ENCODE measurements at regions not wholly inside any gene's neighbourhood (a gene's known extent, or its start where the extent isn't known, plus 50 kb on each side); places are given as distances from the start of the nearest gene placed in this dataset.

DNA sequence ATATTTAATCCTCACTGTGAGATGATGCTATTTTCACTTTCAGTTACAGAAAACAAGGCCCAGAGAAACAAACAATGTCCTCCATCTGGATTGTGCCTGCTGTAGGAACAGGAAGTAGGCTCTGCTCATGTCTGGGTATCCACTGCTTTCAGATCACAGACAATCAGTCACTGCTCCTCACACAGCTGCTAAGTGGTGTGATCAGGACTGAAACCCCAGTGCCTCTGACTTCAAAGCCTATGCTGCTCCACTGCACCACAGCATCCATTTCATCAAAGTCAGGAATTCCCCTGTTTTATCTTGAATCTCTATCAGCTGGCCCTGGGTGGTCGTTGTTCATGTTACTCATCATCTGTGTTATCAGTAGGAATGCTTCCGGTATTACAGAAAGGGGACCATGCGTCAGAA, 303.8 kb upstream of the TRIB2 start:
- peak; percentile 7 for DNase-seq (ENCODE audit: extremely low spot score, insufficient read length, low read depth)
- FAIRE-seq, result no peak

DNA sequence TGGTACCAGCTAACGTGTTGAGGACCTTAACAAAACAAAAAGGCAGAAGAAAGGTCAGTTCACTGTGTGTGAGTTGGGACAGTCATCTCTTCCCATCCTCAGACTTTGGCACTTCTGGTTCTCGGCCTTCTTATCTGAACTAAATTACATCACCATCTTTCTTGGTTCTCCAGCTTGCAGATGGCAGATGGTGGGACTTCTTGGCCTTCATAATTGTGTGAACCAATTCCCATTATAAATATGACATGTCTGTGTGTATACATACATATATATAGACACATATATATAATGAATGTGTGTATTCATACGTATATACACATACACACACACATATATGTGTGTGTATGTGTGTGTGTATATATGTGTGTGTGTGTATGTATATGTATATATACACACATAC, 301.2 kb upstream of the TRIB2 start:
- FAIRE-seq (no peak), DNase-seq (ENCODE audit: extremely low spot score, insufficient read length, low read depth) (no peak)

DNA sequence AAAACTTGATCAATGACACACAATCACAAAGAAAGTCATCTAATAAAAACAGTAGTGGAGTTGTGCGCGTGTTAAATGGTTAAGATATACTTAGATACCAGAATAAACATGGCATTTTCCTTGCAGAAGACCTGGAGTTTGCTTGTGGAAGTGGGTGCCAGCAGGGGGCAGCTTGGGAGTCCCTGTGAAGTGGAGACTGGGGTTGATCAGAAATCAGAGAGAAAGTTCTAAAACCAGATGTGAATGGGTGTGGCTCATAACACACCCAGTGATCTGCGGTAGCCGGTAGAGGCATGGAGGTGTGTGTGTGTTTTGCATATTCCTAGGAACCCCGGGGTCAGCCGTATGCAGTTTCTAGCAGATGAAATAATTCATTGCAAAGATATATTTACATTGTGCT, 300.1 kb upstream of the TRIB2 start:
- FAIRE-seq (no peak), DNase-seq (ENCODE audit: extremely low spot score, insufficient read length, low read depth) (no peak)

DNA sequence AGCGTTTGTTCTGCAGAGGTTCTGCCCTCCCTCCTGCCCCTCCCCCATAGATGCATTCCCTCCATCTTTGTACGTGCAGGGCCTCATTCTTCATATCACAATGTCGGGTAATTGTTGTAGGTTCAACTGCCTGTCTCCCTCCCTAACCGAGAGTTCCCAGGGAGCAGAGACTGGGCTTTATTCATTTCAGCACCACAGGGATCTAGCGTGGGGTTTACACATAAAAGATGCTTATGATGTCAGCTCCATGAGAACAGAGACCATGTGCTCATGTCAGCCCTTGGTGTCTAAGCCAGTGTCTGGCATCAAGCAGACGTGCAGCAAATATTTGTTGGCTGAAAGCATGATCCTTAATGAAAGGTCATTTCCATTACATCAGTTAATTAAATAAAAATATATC, 298.9 kb upstream of the TRIB2 start:
- FAIRE-seq (no peak), DNase-seq (ENCODE audit: extremely low spot score, insufficient read length, low read depth) (no peak)

DNA sequence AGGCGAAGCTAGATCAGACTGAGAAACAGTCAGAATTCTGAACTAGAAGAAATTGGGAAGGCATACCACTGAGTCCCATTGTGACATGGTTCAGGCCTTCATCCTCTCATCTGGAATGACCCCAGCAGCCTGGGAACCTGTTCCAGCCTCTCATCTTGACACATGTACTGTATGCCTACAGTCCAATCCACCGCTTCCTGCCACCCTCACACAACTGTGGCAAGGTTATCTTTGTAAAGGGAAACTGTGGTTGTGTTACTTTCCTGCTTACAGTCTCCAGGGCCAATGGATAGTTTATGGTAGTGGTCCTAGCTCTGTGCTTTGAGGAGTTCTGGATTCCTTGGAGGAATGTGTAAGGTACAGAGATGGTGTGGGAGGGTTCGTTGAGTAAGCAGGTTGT, 296.9 kb upstream of the TRIB2 start:
- DNase-seq (ENCODE audit: extremely low spot score, insufficient read length, low read depth) (no peak), FAIRE-seq (no peak)

DNA sequence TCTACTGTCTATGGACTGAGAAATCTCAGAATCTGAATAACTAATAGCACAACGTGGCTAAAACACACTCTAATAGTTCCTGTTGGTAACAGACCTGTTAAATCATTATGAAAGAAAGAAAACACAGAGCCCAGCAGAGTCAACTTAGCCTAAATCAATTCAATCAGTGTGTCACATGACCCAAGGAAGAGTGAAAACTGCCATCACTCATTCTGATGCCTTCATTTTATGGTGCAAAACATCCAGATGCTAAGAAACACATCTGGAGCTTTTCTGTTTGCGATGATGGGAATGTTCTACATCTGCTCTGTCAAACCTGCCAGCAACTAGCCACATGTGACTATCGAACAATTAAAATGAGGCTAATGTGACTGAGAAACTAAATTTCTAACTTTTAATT, 295.7 kb upstream of the TRIB2 start:
- FAIRE-seq (no peak), DNase-seq (ENCODE audit: extremely low spot score, insufficient read length, low read depth) (no peak)

DNA sequence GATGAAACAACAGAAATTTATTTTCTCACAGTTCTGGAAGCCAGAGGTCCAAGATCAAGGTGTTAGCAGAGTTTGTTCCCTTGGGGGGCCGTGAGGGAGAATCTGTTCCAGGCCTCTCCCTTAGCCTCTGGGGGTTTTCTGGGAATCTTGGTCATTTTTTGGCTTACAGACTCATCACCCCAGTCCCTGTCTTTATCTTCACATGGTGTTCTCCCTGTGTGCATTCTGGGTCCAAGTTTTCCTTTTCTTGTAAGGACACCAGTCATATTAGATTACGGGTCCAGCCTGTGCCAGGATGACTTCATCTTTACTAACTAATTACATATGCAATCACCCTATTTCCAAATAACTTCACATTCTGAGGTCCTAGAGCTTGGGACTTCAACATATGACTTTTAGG, 292.5 kb upstream of the TRIB2 start:
- no peak for DNase-seq (ENCODE audit: extremely low spot score, insufficient read length, low read depth)
- no peak for FAIRE-seq

DNA sequence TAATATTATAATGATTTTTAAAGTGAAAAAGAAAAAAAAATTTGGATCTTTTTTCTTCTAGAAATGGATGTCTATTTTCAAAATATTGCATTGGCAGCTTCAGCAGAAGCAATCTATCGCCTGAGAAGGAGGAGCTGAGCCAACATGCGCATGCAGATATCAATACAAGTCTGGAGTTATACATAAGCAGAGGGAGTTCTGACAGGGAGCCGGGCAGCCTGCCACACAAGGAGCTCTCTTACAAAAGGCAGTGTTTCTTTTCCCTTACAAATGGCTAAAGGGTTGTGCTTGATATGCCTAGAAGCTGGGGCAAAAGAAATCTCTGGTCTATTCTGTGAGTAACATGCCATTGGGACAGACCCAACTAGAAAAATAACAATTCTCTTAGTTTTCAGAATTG, 291.9 kb upstream of the TRIB2 start:
- DNase-seq (ENCODE audit: extremely low spot score, insufficient read length, low read depth) (no peak), FAIRE-seq (no peak)

DNA sequence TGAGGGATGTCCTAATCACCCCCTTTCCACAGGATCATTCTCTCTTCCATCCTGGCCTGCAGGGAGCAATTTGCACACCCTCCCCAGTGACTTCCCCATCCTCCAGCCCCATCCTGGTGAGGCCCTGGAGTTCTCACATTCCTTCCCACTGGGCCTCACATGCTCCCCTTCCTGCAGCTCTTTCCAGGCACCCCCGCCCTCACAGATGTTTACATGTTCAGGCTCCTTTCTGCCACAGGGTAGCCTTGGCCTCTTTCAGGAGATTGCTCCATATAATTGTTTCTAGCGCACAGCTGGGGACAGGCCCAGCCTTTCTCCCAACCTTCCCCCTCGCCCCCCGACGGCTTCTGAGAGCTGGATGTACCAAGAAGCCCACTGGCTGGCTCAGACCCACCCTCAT, 288.4 kb upstream of the TRIB2 start:
- no peak for DNase-seq (ENCODE audit: extremely low spot score, insufficient read length, low read depth)
- no peak for FAIRE-seq

DNA sequence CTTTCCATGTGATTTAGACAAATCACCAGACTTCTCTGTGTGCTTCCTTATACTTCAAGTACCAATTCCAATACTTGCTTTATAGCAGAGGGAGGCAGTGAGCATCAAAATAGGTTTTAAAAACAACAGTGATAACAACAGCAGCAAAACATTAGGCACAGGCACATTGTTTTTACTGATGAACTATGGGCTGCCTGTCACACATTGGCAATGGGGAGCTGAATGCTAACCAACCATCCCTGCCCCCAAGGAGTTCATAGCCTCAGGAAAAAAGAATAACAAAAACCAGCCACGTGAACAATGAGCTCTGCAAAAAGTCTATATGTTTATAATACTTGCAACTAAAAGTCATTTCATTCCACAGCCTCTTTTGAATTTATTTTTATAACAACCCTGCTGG, 287.9 kb upstream of the TRIB2 start:
- FAIRE-seq, result no peak
- DNase-seq (ENCODE audit: extremely low spot score, insufficient read length, low read depth), result no peak

DNA sequence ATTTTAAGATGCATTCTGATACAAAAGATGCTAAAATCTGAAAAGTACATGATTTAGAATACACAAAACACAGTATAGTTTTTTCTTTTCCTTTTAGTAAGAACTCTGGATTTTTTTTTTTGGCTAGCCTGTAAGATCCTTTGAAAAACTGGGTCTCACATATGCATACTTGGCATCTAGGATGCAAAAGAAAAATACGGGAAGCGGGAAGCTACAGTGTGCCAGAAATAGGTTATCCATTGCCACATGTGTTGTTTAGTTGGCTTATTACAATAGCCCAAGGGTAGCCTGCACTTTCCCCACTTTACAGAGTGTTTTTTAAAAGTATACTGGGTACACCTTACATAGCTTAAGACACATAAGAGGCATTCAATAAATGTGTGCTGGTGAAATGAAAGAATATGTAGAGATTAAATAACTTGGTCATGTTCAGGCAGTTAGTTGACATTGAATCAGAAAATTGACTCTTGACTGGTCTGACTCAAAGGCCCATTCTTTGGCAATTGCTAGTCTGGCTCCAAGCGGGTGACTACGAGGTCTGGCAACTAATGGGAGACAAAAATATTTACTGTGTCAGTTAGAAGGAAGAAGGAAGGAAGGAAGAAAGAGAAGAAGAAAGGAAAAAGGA, 286.8 kb upstream of the TRIB2 start:
- DNase-seq (ENCODE audit: extremely low spot score, insufficient read length, low read depth), result no peak
- FAIRE-seq, result no peak

DNA sequence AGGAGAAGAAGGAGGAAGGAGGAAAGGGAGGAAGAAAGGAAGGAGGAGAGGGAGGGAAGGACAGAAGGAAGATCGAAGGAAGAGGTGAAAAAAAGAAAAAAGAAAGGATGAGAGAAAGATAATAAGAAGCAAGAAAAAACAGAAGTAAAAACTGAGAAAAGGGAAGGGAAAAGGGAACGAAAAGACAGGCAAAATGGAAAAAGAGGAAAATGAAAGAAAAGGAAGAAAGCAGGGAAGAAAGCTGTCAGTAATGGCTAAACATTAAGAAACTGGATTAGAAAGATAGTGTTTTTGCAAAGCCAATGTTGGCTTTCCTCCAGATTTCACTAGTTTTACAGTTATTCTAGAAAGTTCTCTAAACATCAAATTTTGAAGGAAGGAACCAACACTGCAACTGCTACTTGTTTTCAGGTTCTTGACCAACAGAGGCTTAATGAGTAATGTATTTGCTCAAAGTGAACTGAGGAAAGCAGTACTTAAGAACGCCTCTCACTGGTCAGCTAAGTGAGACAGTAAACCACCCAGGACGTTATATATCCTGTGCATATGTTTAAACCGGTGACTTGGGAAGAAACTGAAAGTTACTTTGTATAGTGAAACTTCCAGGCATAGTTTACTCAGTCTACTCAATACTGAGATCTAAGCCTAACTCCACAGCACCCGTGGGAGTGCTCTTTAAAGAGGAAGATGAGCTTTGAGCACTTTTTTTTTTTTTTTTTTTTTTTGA, 286.2 kb upstream of the TRIB2 start:
- FAIRE-seq, result peak; percentile 89
- DNase-seq (ENCODE audit: extremely low spot score, insufficient read length, low read depth), result peak; percentile 51

DNA sequence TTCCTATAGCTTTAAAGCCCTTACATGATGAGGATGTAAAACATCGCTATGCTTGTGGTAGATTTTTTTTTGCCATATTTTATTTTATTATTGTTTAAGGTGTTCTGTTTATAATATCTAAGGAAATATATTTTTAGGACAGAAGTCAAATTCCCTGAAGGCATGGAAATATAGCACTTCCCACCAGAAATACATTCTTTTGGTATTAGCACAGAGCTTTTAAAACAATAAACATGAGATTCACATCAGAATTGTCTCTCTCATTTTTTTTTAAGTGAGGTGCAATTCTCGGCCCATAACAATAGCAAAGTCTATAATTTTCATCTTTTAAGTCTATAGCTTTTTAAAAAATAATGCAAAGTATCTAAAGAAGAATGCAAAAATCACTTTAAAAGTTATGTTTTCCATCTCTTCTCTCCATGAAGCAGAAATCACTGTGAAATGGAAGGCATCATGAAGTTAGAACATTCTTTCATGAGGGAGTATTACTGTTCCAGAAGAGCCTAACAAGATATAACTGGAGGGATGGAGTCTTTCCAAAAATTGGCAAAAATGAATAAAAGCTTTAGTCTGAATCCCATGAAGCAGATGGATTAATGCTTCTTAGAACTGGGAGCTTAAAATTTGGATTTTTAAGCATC, 283.6 kb upstream of the TRIB2 start:
- FAIRE-seq, result no peak

DNA sequence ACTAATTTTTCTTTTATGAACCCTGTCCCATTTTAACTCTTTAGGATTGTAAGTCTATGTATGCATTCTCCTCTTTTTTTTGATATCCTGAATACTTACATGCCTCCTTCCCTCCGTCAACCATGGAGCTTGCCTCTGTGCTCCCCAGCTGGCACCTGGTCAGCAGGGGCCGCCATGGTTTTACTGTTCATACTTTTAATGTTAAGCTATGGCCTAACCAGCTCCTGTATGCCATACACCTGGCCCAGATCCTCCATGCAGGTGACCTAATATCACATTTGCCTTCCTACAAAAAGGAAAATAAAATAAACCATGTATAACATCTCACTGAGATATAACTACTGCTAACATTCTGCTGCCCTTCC, 283.1 kb upstream of the TRIB2 start:
- no peak for DNase-seq (ENCODE audit: extremely low spot score, insufficient read length, low read depth)
- FAIRE-seq, result no peak

More for the DNA sequence above, 283.6 kb upstream of the TRIB2 start:
- DNase-seq (ENCODE audit: extremely low spot score, insufficient read length, low read depth), result no peak

DNA sequence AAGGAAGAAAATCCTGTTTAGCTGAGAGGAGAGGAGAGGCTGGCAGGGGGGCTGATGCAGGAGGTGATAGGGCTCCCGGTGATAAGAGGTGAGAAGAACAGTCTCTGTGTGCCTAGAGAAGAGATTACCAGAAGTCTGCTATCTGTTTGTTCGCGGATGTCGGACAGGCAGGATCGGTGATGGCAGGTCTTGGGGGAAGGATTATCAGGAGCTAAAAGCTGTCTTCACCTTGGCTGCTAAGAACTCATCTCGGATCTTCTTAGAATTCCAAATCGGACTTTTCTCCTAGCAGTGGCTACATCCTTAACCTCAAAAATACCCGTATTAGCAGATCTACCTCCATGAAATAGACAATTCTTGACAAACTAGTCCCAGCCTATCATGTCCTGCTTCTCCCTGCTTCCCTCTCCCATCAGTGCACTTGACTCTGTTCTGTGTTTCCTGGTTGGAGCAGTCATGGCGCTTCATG, 282.1 kb upstream of the TRIB2 start:
- no peak for DNase-seq (ENCODE audit: extremely low spot score, insufficient read length, low read depth)
- FAIRE-seq, result no peak

DNA sequence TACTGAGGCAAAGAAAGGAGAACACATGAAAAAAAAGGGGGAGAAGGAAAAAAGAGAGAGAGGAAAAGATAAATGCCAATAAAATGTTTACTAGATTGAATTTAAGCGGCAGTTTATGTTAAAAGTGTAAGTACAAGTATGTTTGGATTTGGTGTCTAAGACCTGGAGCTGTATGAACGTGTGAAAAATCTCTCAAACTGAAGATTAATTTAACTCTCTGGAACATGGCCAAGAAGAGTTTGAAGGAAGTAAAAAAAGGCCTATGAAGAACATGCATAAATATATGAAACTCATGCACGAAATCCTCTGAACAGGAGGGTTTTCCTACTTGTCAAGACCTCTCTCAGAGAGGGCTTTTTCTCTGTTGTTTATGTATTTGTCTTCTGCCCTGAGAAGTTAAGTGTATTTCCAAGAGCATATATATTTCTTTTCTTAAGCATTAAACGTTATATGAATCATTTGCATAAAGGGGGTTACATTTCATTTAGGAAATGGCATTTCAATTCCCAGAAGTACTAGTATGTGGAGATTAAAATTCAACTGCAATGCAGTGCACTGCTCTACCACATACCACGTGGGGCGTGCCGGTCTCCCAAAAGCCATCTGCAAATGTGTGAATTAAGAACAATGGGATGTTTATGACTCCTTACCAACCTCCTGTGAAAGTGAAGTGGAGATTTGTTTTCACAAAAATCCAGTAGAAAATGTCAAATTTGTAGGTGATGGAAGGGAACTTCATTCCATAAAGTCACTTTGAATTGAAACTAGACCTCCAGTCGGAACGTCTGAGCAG, 281.1 kb upstream of the TRIB2 start:
- FAIRE-seq (no peak), DNase-seq (ENCODE audit: extremely low spot score, insufficient read length, low read depth) (no peak)

DNA sequence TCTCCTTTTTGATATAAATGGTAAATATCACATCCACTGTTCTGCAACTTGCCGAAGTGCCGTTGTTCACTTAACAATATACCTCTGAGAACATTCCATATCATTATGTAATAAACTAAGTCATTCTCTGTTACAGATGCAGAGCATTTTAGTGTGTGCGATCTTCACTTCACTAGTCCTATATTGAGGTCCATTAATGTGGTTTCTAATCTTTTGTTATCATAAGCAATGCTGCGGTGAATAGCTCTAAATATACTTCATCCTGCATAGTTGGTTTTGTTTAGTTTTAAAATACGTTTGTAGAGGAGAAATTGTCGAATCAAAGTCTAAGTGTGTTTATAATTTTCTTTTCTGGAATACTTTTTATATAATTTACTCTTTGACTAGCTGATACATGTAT, 280.3 kb upstream of the TRIB2 start:
- DNase-seq (ENCODE audit: extremely low spot score, insufficient read length, low read depth) (no peak), FAIRE-seq (no peak)

DNA sequence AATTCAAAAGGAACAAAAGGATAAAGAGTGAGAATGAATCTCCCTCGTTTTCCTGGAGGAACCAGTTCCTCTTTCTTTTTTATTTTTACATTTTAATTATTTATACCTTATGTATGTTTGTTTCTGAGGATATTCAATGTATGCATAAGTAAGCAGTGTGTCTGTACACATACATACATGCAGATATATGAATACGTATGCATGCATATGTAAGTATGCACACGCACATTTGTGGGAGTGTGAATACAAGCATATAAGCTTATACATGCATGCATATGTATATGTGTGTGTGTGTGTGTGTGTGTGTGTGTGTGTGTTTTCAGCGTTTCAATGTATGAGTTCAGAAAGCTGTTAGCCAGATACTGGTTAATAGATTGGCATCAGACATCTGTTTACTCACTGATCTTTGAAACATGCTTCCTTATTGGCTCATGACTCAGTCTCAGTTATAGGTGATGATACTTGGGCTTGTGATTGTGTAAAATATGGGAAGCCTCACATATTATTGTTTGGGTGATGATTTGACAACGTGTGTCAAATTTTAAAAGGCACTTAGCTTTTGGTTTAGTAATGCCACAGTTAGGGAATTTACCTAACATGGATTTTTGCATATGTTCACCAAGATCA, 279.7 kb upstream of the TRIB2 start:
- FAIRE-seq, result no peak
- DNase-seq (ENCODE audit: extremely low spot score, insufficient read length, low read depth), result no peak

DNA sequence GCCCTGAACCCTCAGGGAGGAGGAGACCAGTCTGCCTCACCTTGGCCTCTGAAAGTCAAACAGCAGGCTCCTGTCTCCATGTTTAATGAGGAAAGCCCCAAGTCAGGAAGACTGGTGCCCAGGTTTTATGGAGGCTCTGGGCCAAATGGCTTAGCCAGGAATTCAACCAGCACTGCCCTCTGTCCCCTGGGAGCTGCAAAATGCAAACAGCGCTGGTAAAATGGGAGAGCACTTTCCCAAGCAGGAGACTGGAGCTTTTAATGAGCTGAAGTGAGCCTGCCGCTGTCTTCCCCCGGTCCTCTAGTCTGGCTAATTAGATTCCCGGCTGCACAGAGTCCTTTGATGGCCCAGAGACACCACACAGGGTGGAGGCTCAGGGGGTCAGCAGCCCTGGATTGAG, 276.0 kb upstream of the TRIB2 start:
- FAIRE-seq (no peak), DNase-seq (ENCODE audit: extremely low spot score, insufficient read length, low read depth) (no peak)

DNA sequence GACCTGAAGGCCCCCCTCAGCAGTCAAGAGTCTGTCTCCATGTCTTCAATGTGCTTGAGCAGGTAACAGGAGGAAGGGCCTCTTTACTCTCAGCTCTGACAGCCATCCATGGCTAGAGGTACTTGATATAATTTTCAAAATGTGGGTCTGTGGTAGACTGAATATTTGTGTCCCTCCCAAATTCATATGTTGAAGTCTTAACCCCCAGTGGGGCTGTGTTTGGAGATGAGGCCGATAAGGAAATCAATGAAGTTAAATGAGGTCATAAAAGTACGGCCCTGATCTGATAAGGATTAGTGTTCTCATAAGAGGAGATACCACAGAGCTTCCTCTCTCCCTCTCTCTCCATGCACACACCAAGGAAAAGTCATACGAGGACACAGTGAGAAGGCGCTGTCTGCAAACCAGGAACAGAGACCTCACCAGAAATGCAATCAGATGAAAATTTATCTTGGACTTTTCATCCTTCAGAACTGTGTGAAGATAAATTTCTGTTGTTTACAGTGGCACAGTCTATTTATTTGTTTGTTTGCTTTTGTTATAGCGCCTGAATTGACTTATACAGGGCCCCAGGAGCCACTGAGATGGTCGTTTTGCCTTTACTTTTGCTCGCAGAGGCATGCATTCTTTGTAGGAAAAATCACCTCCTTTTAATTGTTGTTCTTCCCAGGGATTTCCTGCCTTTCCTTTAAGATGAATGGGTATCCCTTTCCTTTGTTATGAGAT, 274.8 kb upstream of the TRIB2 start:
- DNase-seq (ENCODE audit: extremely low spot score, insufficient read length, low read depth) (no peak), FAIRE-seq (no peak)
